ENCODE measurements at regions not wholly inside any gene's neighbourhood (a gene's known extent, or its start where the extent isn't known, plus 50 kb on each side); places are given as distances from the start of the nearest gene placed in this dataset.

DNA sequence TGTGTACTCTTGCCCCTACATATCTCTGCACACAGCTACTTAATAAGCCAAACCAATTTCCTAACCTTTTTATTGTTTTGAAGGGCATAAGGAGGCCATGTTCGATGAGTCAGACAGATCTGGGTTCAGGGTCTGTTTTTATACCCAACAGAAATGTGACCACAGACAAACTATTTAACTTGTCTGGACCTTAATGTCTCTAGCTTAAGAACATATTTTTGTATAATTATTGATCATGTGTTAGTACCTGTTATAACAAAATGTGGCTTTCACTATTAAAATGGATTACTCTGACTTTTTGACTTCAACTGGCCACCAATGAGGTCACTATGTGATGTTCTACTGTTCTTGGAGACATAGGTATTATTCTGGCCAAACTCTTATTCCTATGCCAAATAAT is 507.8 kb upstream of the USP24 start:
- no peaks in the 10 kb centered on the region for H3K4me1 ChIP-seq (ENCODE audit: insufficient read depth, low read length, poor library complexity, severe bottlenecking)
- no peak for TF ChIP-seq EZH2phosphoT487 (IDR thresholded peaks at IDR 0.05; ENCODE audit: borderline replicate concordance)
- TF ChIP-seq, protein P1, sequence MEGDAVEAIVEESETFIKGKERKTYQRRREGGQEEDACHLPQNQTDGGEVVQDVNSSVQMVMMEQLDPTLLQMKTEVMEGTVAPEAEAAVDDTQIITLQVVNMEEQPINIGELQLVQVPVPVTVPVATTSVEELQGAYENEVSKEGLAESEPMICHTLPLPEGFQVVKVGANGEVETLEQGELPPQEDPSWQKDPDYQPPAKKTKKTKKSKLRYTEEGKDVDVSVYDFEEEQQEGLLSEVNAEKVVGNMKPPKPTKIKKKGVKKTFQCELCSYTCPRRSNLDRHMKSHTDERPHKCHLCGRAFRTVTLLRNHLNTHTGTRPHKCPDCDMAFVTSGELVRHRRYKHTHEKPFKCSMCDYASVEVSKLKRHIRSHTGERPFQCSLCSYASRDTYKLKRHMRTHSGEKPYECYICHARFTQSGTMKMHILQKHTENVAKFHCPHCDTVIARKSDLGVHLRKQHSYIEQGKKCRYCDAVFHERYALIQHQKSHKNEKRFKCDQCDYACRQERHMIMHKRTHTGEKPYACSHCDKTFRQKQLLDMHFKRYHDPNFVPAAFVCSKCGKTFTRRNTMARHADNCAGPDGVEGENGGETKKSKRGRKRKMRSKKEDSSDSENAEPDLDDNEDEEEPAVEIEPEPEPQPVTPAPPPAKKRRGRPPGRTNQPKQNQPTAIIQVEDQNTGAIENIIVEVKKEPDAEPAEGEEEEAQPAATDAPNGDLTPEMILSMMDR (conservative IDR thresholded peaks at IDR 0.05; ENCODE audit: low read length): no peak

GRCh38 chr1:55720261-55720660 is 505.1 kb upstream of the USP24 start:
- H3K4me3 ChIP-seq (ENCODE audit: low read length, poor library complexity, severe bottlenecking): no peak overlapping the region
- no peak overlapping the region for H3K4me2 ChIP-seq (ENCODE audit: low read depth, low read length, poor library complexity, severe bottlenecking)
- H3K9me3 ChIP-seq (ENCODE audit: insufficient read depth, low read depth, low read length): no peaks in the 10 kb centered on the region
- H3K9me2 ChIP-seq (replicated peaks; ENCODE audit: low read depth, low read length): no peaks in the 10 kb centered on the region
- H3K9ac ChIP-seq (ENCODE audit: low read depth, low read length, poor library complexity, severe bottlenecking): no peak overlapping the region
- no peaks in the 10 kb centered on the region for H3K79me2 ChIP-seq (ENCODE audit: insufficient read depth, low read length)
- no peaks in the 10 kb centered on the region for H4K20me1 ChIP-seq (ENCODE audit: insufficient read depth, low read length, poor library complexity, severe bottlenecking)
- H3K27me3 ChIP-seq (ENCODE audit: insufficient read depth, low read length, poor library complexity, severe bottlenecking): no peaks in the 10 kb centered on the region
- H3K36me3 ChIP-seq (ENCODE audit: insufficient read depth, low read length): no peaks in the 10 kb centered on the region
- H3F3A ChIP-seq (ENCODE audit: low read depth): no peaks in the 10 kb centered on the region
- TF ChIP-seq, protein P1 (conservative IDR thresholded peaks at IDR 0.05; ENCODE audit: low read length): no peak
- no peak for TF ChIP-seq EZH2phosphoT487 (IDR thresholded peaks at IDR 0.05; ENCODE audit: borderline replicate concordance)
- no peak overlapping the region for H2AFZ ChIP-seq (ENCODE audit: low read length)
- H3K4me1 ChIP-seq (ENCODE audit: insufficient read depth, low read length, poor library complexity, severe bottlenecking): no peaks in the 10 kb centered on the region

More for the DNA sequence above, 507.8 kb upstream of the USP24 start:
- Histone ChIP-seq H3K4me2 (ENCODE audit: low read depth, low read length, poor library complexity, severe bottlenecking) (no peak overlapping the region), H3K9ac (ENCODE audit: low read depth, low read length, poor library complexity, severe bottlenecking) (no peak overlapping the region), H3K27me3 (ENCODE audit: insufficient read depth, low read length, poor library complexity, severe bottlenecking) (no peaks in the 10 kb centered on the region), H3K9me3 (ENCODE audit: insufficient read depth, low read depth, low read length) (no peaks in the 10 kb centered on the region), H4K20me1 (ENCODE audit: insufficient read depth, low read length, poor library complexity, severe bottlenecking) (no peaks in the 10 kb centered on the region), H3K4me3 (ENCODE audit: low read length, poor library complexity, severe bottlenecking) (no peak overlapping the region), H3K36me3 (ENCODE audit: insufficient read depth, low read length) (no peaks in the 10 kb centered on the region), H3F3A (ENCODE audit: low read depth) (no peaks in the 10 kb centered on the region), H3K9me2 (replicated peaks; ENCODE audit: low read depth, low read length) (no peaks in the 10 kb centered on the region), H2AFZ (ENCODE audit: low read length) (no peak overlapping the region), H3K79me2 (ENCODE audit: insufficient read depth, low read length) (no peaks in the 10 kb centered on the region)

GRCh38 chr1:55718758-55719671 is 503.9 kb upstream of the USP24 start:
- Histone ChIP-seq H3K9me3 (ENCODE audit: insufficient read depth, low read depth, low read length) (no peaks in the 10 kb centered on the region), H3F3A (ENCODE audit: low read depth) (no peaks in the 10 kb centered on the region), H3K4me1 (ENCODE audit: insufficient read depth, low read length, poor library complexity, severe bottlenecking) (no peaks in the 10 kb centered on the region), H3K4me3 (ENCODE audit: low read length, poor library complexity, severe bottlenecking) (no peak overlapping the region), H3K9me2 (replicated peaks; ENCODE audit: low read depth, low read length) (no peaks in the 10 kb centered on the region), H4K20me1 (ENCODE audit: insufficient read depth, low read length, poor library complexity, severe bottlenecking) (no peaks in the 10 kb centered on the region), H3K4me2 (ENCODE audit: low read depth, low read length, poor library complexity, severe bottlenecking) (no peak overlapping the region), H3K9ac (ENCODE audit: low read depth, low read length, poor library complexity, severe bottlenecking) (no peak overlapping the region), H3K27me3 (ENCODE audit: insufficient read depth, low read length, poor library complexity, severe bottlenecking) (no peaks in the 10 kb centered on the region), H3K36me3 (ENCODE audit: insufficient read depth, low read length) (no peaks in the 10 kb centered on the region), H3K79me2 (ENCODE audit: insufficient read depth, low read length) (no peaks in the 10 kb centered on the region), H2AFZ (ENCODE audit: low read length) (no peak overlapping the region)
- TF ChIP-seq, protein P1 (conservative IDR thresholded peaks at IDR 0.05; ENCODE audit: low read length): no peak
- no peak for TF ChIP-seq EZH2phosphoT487 (IDR thresholded peaks at IDR 0.05; ENCODE audit: borderline replicate concordance)

Measured in Loucy (cell line).